Omental fat pad (tissue), 3 donors: ENCODE measurements at regions not wholly inside any gene's neighbourhood (a gene's known extent, or its start where the extent isn't known, plus 50 kb on each side); places are given as distances from the start of the nearest gene placed in this dataset.

Experiments
- ATAC-seq: fragments of 150-250 bp; one replicate; pipeline ENCODE4 v1.9.1; 2016; ENCODE audit warnings: mild to moderate bottlenecking, moderate library complexity; ENCODE audit not compliant: low FRiP score
- DNase-seq: peaks from one replicate; pipeline ENCODE4 v3.0.0-alpha.2; 2019; ENCODE audit warnings: low spot score
- CTCF ChIP-seq, 3 donors: fragments of 450-650 bp; IDR thresholded peaks; one replicate each; pipeline ENCODE4 v1.5.1; 2016 to 2017; ENCODE audit warnings: antibody characterized with exemption in 3 of 3, mild to moderate bottlenecking in 3 of 3, moderate library complexity in 2 of 3

DNA sequence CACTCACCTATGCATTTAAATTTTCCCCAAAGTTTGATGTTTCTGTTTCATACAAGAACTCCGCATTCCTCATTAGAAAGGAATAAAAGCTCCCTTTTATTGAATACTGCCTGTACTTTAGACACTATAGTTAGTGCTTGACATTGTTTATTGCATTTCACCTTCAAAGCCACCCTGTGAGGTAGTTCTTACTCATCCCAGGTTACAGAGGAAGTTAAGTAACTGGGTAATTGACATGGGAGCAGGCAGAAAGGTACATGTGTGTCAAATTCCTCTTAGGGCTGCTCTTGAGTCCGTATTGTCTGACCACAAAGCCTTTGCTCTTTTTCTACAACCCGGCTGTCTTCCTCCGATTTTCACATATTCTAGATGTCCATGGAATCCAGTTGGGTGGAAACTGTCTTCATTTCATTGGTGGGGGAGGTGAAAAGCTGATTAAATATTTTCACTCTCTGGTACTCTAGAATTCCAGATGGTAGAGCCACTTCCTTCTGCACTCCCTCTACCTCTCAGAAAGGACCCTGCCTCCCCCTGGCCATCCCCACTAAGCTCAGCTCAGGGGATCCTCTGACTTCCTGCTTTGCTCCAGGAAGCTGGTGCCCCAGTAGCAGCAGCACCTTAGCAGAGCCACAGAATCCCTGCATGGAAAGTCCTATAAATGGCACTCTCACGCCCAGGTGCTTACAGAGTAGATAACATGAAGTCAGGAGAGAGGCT, 319.2 kb downstream of the LRATD1 start:
- ATAC-seq, result no peak
- no peak for DNase-seq
- no peak for TF ChIP-seq CTCF (IDR thresholded peaks at IDR 0.05)

- no peak for TF ChIP-seq CTCF (IDR thresholded peaks at IDR 0.05)
- DNase-seq (no peak), ATAC-seq (no peak)
Measured at GRCh38 chr2:14952400-14952963, 320.0 kb downstream of the LRATD1 start.

DNA sequence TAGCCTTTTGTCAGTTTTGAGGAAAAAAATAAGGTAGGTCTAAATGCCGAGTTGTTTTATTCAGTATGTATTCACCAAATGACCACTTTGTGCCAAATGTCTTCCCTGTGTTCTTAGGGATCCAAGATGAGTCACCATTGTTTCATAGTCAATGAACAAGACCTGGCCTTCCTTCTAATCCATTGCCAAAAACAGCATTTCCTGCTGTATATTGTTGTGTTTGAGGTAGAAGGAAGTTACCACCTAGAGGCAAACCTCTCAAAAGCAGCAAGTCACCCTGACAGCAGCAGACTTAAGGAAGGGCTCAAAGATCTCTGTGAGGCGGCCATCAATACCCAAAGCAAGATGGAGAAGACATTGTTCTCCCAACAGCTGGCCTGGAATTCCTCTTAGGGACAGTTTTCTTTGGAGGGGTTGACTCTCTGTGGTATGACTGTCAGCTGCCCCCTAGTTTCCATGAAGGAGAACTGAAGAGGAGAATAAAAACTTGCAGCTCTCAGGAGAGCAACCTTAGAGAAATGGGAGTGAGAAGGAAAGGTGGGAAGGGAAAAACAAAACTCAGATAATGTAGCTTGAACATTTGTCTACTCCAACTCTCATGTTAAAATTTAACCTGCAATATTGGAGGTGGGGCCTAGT, 328.3 kb downstream of the LRATD1 start:
- no peak for ATAC-seq
- no peak for TF ChIP-seq CTCF (IDR thresholded peaks at IDR 0.05)
- DNase-seq, result no peak

- ATAC-seq, result no peak
- no peak for TF ChIP-seq CTCF (IDR thresholded peaks at IDR 0.05)
- no peak for DNase-seq
Measured at GRCh38 chr2:14967729-14968128, 335.2 kb downstream of the LRATD1 start.

GRCh38 chr2:14975381-14975780, 342.9 kb downstream of the LRATD1 start:
- DNase-seq (no peak), ATAC-seq (no peak)
- no peak for TF ChIP-seq CTCF (IDR thresholded peaks at IDR 0.05)

- no peak for DNase-seq
- TF ChIP-seq CTCF (IDR thresholded peaks at IDR 0.05), result no peak
- no peak for ATAC-seq
Measured at GRCh38 chr2:14977021-14977420, 344.5 kb downstream of the LRATD1 start.

- ATAC-seq, result peak; percentile 47
- no peak for TF ChIP-seq CTCF (IDR thresholded peaks at IDR 0.05)
Measured at GRCh38 chr2:14978845-14979244, 346.3 kb downstream of the LRATD1 start.

More at GRCh38 chr2:14978845-14979244, 346.3 kb downstream of the LRATD1 start:
- DNase-seq, result no peak
